ENCODE measurements at regions not wholly inside any gene's neighbourhood (a gene's known extent, or its start where the extent isn't known, plus 50 kb on each side); places are given as distances from the start of the nearest gene placed in this dataset.
"Not testable (repeated sequence)": the region's sequence is repeated elsewhere in the genome, so short reads cannot be mapped to it uniquely, and the experiment has no call there.

DNA sequence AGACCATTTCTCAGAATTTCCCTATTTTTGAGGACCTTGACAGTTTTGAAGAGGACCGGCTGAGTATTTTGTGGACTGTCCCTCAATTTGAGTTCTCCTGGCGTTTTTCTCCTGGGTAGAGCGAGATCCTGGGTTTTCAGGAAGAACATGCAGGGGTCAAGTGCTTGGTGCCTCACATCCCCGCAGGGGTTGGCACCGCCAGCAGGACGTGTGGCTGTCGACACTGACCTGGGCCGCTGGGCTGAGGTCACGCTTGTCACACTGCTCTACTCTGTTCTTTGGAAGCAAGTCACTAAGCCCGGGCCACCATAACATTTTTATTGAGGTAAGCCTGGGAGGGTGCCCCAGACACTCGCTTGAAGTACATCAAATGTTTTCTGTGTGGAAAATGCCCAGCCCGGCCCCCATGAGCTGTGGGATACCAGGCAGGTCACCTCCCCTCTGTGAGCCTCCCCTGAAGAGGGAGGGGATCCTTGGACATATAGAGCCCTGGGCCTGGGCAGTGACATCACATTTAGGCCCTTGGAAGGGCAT, 112.0 kb downstream of the NPIPB11 start:
- DNase-seq, result not testable (repeated sequence)

- not testable (repeated sequence) for DNase-seq
Observed at GRCh38 chr16:29293545-29293944, 113.0 kb downstream of the NPIPB11 start.

GRCh38 chr16:29292952-29293471, 113.5 kb downstream of the NPIPB11 start:
- not testable (repeated sequence) for DNase-seq

DNA sequence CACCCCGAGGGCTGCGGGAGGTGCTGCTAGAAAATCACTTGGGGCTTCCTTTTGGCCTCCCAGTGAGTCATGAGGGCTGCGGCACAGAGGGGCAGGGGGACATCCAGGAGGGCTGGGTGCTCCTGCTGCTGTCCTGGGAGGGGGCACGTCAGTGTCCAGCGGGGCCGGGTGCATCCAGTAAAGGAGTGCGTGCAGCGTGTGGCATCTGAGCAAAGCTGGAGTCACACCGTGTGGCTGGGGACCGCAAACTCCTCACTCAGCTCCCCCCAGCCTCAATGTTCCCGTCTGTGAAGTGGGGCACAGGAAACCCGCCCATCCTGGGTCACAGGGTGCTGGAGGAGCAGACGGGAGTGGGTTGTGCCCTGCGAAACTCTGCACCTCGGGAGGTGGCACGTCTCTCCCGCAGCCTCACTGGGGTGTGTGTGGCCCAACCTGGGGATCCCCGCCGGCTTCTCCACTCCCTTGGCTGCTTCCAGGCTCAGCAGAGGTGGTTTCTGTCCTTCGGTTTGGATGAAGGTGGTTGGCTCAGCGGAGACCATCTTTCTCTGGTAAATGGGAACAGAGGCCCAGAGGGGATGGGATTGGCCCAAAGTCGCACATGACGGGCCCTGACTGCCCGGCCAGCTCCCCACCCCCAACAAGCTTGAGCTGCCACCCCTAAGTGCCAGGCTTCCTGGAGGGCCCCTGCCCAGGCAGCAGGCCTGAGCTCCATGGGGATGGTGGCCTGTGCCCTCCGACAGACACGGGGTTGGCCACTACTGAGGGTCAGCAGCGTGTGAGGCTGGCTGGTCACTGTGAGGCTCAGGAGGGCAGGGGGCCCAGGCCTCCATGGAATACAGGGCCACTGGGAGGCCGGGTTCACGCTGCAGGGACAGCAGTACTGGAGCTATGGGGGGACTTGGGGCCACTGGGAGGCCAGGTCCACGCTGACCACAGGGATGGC, 114.9 kb downstream of the NPIPB11 start:
- peak; percentile 27 for DNase-seq

DNA sequence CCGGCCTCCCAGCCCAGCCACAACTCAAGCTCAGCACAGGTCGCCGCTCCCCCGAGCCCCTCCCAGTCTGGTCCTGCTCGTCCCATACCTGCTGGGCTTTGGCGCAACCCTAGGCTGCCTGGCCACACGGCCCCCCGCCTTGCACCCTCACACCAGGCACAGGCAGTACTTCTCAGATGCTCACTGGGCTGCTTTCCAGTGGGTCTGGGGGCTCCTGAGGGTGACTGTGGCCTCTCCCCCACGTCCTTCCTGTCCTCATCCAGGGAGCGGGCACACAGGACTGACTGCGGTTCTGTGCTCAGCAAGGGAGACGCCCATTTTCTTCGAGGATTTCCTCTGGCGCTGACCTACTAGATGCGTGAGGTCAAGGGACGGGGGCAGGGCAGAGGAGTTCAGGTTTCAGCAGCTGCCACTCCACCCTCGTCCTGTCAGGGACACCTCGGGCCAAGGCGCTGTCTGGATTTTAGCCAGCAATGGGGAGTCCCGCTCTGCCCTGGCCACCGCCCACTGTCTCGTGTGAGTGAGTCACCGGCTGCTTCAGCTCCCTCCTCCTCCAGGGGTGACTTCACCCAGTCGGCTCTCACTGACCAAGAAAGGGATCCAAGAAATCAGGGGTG, 115.8 kb downstream of the NPIPB11 start:
- peak; percentile 64 for DNase-seq

DNA sequence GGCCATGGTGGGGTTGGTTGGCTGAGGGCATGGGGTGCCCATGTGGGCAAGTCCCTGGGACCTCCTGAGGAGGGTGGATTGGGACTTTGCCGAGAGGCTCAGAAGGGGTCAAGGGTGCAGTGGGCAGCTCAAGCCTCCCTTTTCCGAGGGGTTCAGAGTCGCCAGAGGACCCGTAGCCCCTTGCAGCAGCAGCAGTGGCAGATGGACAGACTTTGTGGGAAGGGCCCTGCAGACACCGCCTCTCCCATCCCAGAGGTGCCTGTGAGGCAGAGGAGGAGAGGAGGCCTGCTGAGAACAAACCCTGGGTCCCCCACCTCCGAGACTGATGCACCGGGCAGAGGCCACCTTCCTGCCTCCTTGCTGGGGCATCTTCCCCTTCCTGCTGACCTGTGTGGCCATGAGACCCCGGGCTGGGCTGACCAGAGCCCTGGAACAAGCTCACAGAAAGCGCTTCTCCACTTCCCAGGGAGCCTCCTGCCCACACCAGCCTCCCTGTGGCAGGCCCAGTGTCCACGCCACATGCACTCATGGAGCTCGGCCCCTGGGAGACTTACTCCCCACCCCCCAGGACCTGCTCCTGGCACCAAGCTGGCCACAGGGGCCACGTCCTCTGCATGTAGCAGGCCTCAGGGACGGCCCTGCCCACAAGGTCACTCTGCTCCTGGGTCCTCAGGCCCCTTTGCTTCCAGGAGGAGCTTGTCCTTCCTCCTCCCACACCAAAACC, 116.8 kb downstream of the NPIPB11 start:
- DNase-seq, result not testable (repeated sequence)

GRCh38 chr16:29288711-29289474, 117.6 kb downstream of the NPIPB11 start:
- not testable (repeated sequence) for DNase-seq

- DNase-seq, result not testable (repeated sequence)
Observed at GRCh38 chr16:29287871-29288535, 118.5 kb downstream of the NPIPB11 start.

GRCh38 chr16:29287246-29287645, 119.3 kb downstream of the NPIPB11 start:
- not testable (repeated sequence) for DNase-seq

- not testable (repeated sequence) for DNase-seq
Observed at GRCh38 chr16:29286796-29287195, 119.7 kb downstream of the NPIPB11 start.

- DNase-seq, result not testable (repeated sequence)
Observed at GRCh38 chr16:29286161-29286560, 120.3 kb downstream of the NPIPB11 start.

DNA sequence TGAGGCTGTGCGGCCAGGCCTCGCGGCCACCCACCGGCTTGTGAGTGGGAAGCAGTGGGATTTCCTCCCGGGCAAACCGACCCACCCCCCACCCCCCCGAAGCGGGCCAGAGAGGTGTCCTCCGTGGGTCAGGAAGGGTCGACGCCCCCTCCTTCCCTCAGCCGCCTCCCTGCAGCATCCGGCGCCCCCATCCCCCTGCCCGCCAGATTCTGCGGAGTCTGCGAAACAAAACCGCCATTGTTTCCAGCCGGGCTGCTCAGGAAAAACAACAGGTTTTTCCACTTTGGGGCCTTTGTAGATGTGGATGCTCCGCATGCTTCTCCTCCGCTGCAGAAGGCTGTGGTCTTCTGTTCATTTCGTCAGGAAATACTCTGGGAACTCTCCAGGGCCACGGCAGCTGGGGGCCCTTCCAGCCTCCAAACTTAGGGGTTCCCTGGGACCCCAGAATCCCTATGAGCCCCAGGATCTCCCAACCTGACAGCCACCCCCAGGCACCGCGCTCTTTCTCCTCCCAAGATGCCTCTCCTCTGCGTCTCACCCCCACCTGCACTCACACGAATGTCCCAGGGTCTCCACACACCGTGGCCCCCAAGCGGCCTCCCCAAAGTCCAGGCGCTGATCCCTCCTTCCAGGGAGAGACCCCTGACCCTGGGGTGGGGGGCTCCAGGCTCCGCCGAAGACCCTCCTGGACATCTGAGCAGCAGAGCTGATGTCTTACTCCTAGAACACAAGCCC, 121.2 kb downstream of the NPIPB11 start:
- DNase-seq, result not testable (repeated sequence)

DNA sequence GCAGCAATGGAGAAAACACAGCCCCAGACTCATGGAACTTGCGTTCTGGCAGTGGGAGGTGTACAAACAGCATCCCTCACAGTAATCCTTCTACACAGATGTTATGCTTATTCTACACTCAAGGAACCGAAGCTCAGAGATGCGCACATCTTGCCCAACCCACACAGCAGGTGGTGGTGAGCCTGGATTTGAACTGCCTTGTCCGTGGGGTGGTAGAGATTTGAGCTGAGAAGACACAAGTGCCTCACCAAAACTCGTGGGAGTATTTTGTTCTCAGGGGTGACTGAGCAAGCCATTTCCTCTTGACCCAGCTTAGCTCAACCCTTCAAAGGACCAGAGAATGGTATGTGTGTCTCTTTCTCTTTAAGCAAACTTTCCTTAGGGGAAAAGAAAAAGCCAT, 121.8 kb downstream of the NPIPB11 start:
- DNase-seq, result not testable (repeated sequence)

DNA sequence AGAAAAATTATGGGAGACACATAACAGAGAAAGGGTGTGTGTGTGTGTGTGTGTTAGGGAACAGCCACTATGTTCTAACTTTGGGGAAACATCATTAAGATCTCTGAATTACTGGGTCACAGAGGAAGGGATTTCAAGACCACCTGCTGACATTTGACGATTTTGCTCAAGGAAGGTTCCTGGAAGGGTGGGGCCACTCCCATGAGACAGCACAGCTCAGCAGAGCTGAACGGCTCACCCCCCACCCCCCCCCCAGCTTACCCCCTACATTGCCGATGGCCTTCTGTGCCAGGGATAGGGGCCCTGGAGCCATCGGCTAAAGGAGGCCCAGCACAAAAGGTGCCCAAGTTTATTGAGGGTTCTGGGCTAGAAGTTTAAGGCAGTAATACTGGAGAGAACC, 122.4 kb downstream of the NPIPB11 start:
- not testable (repeated sequence) for DNase-seq

- DNase-seq, result not testable (repeated sequence)
Observed at GRCh38 chr16:29278097-29278871, 128.2 kb downstream of the NPIPB11 start.

GRCh38 chr16:29276446-29276845, 130.1 kb downstream of the NPIPB11 start:
- DNase-seq, result not testable (repeated sequence)

GRCh38 chr16:29274055-29275035, 132.2 kb downstream of the NPIPB11 start:
- not testable (repeated sequence) for DNase-seq

GRCh38 chr16:29273298-29274054, 133.0 kb downstream of the NPIPB11 start:
- not testable (repeated sequence) for DNase-seq

Measured in activated T-cell treated with anti-CD3 and anti-CD28 coated beads, Interleukin-2, amount 50 U/mL, for 1 hour (primary cell).